HG03097 (cell line): ENCODE measurements at regions not wholly inside any gene's neighbourhood (a gene's known extent, or its start where the extent isn't known, plus 50 kb on each side); places are given as distances from the start of the nearest gene placed in this dataset.

Experiments used
- ATAC-seq: cut with Tn5 transposase; IDR thresholded peaks from one replicate; pipeline ENCODE4 v1.9.1; 2021; ENCODE audit not compliant: unreplicated experiment, low FRiP score

GRCh38 chr14:98893675-98894074 lies 378.3 kb downstream of the BCL11B start:
- ATAC-seq = no peak

DNA sequence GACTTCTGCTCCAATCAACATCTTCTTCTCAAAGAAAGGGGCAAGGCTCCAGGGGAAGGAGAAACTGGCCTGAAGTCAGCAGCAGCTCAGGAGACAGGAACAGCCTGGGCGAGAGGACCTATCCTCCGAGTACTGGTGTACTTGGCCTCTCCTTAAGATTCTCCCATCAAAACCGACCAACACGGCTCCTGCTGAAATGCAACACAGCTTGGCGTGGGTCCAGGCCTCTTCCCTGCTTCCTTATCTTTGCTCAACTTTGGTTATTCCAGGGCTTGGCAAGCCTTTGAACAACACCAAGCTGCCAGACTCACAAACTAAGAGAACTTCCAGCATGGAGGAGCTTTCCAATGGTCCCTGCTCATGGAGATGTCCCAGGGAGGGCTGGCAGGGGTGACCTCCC lies 377.4 kb downstream of the BCL11B start:
- ATAC-seq = no peak

GRCh38 chr14:98896449-98896848 lies 375.5 kb downstream of the BCL11B start:
- ATAC-seq = no peak

- ATAC-seq = no peak
These were observed 374.2 kb downstream of the BCL11B start for GRCh38 chr14:98897605-98898309.

DNA sequence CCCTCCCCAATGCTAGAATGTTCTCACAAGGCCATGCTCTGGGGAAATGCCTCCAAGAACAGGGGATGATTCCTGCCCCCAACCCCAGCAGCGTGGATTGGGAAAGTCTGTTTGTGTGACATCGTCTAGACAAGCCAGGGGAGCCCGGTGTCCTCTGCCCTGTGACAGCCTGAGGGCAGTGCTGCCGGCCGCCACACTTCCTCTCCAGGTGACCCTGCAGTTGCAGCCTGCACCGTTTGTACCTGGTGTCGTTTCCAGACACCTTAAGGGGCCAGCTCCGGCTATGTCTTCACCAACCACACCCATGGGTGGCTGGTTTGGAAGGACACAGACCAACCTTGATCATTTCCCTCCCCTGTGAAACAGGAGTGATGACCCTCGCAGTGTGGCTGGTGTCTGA lies 372.6 kb downstream of the BCL11B start:
- no peak for ATAC-seq

- ATAC-seq = no peak
These were observed 371.8 kb downstream of the BCL11B start for GRCh38 chr14:98900236-98900635.

DNA sequence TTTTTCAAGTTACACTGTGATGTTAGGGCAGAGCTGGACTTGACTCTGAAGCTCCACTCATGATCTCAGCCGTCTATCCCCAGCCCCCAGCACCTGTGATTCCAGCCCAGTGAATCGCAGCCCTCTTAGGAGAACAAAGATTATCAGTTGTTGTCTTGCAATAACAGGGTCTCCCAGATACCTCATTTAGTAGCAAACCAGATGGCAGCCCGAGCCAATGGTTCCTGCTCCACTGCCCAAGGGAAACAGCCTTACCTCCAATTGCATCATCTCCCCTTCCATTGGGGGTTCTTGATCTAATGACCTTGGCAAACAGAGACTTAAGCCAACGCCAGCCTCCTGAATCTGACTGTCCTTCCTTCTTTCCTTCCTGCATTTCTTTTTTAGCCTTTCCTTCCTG lies 371.2 kb downstream of the BCL11B start:
- no peak for ATAC-seq

- ATAC-seq = no peak
These were observed 370.3 kb downstream of the BCL11B start for GRCh38 chr14:98901511-98902205.

GRCh38 chr14:98903371-98903770 lies 368.6 kb downstream of the BCL11B start:
- no peak for ATAC-seq

- no peak for ATAC-seq
These were observed 367.3 kb downstream of the BCL11B start for GRCh38 chr14:98904677-98905076.

DNA sequence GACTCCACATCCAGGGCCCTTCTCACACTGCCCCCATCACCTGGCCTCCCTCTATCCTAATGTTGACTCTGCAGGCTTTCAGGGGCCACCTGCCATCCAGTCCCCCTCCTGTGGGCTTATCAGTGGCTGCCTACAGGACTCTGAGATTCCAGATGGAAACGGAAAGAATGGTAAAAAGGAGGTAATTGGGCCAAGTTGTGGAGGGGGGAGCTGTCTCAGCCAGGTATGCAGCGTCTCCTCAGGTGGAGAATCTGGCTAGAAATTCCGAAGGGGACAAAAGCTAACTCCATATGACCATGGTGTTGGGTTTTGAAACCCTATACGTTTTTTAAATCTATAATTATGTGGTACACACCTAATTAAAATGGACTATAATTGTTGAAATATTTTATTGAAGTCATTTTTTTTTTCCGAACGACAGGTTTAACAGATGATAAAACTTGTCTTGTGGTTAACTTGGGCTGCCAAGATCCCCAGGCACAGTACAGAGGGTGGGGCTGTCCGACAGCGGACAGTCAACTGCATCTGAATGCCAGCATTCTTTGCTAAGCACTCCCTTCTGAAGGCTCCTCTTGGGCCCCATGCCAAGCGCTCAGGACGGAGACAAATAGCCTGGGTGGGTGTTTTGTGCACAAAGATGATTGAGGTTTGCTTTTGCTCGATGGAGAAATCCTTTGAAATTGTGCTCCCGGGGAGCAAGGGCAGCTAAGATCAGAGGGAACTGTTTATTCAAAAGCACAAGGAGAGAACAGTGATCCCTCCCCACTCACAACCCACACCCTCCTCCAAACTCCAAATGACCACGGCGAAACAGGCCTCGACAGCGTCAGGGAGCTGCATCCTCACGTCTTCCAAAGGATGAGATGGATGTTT lies 365.6 kb downstream of the BCL11B start:
- no peak for ATAC-seq

- no peak for ATAC-seq
These were observed 364.7 kb downstream of the BCL11B start for GRCh38 chr14:98907271-98907670.

DNA sequence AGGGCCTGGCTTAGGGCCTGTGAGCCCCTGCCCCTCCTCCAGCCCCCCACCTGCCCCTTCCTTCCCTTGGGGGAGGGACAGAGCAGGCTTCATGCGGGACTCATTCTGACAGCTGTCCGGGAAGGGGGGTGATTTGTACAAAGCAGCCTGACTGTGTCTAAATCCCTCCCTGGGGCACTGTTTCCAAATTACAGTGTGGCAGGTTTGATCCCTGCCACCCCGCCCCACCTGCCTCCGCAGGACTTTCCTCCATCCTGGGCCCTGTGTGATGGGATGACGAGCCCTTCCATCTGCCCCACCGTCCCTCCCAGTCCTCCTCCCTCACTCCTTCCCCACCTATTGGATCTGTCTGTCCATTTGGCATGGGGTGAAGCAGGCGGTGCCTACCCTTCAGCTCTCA lies 363.9 kb downstream of the BCL11B start:
- no peak for ATAC-seq

- no peak for ATAC-seq
These were observed 362.6 kb downstream of the BCL11B start for GRCh38 chr14:98909251-98909944.

DNA sequence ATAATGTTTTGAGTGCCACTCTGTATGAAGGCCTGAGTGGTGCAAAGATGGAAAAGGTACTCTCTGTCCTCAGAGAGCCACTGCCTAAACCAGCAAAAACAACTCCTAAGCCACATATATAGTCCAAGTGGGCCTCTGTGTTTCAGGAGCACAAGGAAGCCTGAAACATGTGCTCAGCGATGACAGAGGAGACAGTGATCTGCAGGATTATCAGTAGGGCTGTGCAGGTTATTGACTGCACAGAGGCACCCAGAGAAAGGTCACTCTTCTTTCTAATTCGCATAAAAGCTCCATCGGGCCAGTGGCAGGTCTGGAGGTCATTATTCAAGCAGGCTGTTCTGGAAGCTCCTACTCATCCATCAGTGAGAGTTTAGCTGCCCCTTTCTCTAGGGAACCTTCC lies 361.9 kb downstream of the BCL11B start:
- no peak for ATAC-seq

- no peak for ATAC-seq
These were observed 359.3 kb downstream of the BCL11B start for GRCh38 chr14:98912655-98913054.

- no peak for ATAC-seq
These were observed 357.9 kb downstream of the BCL11B start for GRCh38 chr14:98913967-98914650.

- ATAC-seq = no peak
These were observed 357.1 kb downstream of the BCL11B start for GRCh38 chr14:98914942-98915341.

- no peak for ATAC-seq
These were observed 356.4 kb downstream of the BCL11B start for GRCh38 chr14:98915625-98916024.

DNA sequence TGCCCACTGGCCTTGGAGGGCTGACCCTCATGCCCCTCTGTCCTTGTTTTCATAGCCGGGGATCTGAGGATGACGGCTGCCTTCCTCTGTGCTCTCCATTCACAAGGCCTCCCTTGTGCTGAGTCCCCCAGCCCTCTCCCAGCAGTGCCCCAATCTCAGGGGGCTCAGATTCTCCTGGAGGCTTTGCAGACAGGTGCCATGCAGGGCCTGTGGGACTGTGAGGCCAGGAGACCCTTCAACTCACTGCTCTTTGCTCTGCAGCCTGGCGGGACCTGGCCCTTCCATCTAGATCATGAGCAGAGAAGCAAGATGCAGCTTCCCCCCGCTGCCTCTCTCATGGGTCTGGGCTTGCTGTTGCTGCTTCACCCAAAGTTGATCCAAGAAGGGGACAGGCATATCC lies 356.0 kb downstream of the BCL11B start:
- no peak for ATAC-seq
